ENCODE measurements at regions not wholly inside any gene's neighbourhood (a gene's known extent, or its start where the extent isn't known, plus 50 kb on each side); places are given as distances from the start of the nearest gene placed in this dataset.

- TF ChIP-seq CTCF (conservative IDR thresholded peaks at IDR 0.05) (no peak), ZFX (IDR thresholded peaks at IDR 0.05) (no peak)
Measured at GRCh38 chr13:53631511-53631910, 602.9 kb downstream of the OLFM4 start.
